ENCODE measurements at regions not wholly inside any gene's neighbourhood (a gene's known extent, or its start where the extent isn't known, plus 50 kb on each side); places are given as distances from the start of the nearest gene placed in this dataset.

DNA sequence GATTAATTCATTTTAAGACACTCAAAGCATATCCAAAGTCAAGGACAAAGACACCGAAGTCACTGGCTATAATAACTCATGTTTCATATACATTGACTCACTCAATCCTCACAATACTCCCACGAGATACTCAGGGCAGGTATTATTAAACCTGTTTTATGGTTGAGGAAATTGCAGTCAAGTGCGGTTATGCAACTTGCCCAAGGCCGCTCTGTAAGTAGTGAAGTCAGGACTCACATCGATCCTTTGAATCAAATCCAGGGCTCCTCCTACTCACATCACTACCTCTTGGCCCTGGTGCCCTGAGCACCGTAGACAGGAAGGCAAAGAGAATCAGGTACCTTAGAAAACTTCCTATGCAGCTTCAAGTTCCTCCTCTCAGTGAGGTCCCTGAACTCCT lies 87.8 kb upstream of the APC start:
- H3K4me3 ChIP-seq, result no peak overlapping the region
- intact Hi-C loops (cut with DNase I), result no loop called here
- no peak for DNase-seq (ENCODE audit: extremely low spot score)
- H3K9me3 ChIP-seq, result no peaks in the 10 kb centered on the region
- H3K4me1 ChIP-seq, result no peaks in the 10 kb centered on the region
- H3K27ac ChIP-seq (replicated peaks in 1 of 4), result no peak overlapping the region
- no peaks in the 10 kb centered on the region for H3K27me3 ChIP-seq
- no peaks in the 10 kb centered on the region for H3K36me3 ChIP-seq
- TF ChIP-seq EP300 (IDR thresholded peaks at IDR 0.05) (no peak), POLR2AphosphoS5 (IDR thresholded peaks at IDR 0.05) (no peak), POLR2A (IDR thresholded peaks at IDR 0.05; ENCODE audit: low read depth) (no peak)
- TF ChIP-seq, protein P1, sequence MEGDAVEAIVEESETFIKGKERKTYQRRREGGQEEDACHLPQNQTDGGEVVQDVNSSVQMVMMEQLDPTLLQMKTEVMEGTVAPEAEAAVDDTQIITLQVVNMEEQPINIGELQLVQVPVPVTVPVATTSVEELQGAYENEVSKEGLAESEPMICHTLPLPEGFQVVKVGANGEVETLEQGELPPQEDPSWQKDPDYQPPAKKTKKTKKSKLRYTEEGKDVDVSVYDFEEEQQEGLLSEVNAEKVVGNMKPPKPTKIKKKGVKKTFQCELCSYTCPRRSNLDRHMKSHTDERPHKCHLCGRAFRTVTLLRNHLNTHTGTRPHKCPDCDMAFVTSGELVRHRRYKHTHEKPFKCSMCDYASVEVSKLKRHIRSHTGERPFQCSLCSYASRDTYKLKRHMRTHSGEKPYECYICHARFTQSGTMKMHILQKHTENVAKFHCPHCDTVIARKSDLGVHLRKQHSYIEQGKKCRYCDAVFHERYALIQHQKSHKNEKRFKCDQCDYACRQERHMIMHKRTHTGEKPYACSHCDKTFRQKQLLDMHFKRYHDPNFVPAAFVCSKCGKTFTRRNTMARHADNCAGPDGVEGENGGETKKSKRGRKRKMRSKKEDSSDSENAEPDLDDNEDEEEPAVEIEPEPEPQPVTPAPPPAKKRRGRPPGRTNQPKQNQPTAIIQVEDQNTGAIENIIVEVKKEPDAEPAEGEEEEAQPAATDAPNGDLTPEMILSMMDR (IDR thresholded peaks at IDR 0.05), result no peak
- 75% methylated on average over 6 of the region's 6 CpGs for WGBS

DNA sequence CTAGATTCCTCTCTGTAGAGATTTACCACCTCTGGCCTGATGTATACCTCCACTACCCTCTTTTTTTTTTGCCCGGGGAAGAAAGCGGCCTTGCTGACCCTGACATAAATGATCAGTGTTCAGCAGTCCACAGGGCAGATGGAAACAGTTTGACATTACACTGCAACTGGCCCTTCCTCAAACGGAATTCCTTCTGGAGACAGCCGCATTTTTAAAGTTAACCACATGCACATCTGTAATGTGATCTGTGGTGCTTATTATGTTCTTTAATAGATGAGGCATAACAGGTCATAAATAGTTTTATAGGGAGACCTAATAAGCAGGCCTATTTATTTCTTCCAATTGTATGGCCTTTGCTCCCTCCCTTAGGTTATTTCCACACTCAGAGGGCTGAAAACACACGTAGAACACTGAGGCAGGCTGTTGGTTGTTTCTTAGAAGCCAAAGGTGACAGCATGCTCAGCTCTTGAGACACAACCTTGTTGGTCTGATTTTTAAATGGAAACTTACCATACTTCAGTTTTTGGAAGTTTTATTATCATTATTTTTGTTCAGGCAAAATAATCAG lies 84.0 kb upstream of the APC start:
- TF ChIP-seq POLR2AphosphoS5 (IDR thresholded peaks at IDR 0.05), result no peak
- TF ChIP-seq POLR2A (IDR thresholded peaks at IDR 0.05; ENCODE audit: low read depth), result no peak
- H3K4me1 ChIP-seq, result no peaks in the 10 kb centered on the region
- WGBS, result 65% methylated on average over 5 of the region's 5 CpGs
- no peaks in the 10 kb centered on the region for H3K27me3 ChIP-seq
- no peak for DNase-seq (ENCODE audit: extremely low spot score)
- no peak overlapping the region for H3K4me3 ChIP-seq
- no peaks in the 10 kb centered on the region for H3K36me3 ChIP-seq
- intact Hi-C loops (cut with DNase I), result no loop called here
- H3K27ac ChIP-seq (replicated peaks in 1 of 4), result no peak overlapping the region
- H3K9me3 ChIP-seq, result no peaks in the 10 kb centered on the region

DNA sequence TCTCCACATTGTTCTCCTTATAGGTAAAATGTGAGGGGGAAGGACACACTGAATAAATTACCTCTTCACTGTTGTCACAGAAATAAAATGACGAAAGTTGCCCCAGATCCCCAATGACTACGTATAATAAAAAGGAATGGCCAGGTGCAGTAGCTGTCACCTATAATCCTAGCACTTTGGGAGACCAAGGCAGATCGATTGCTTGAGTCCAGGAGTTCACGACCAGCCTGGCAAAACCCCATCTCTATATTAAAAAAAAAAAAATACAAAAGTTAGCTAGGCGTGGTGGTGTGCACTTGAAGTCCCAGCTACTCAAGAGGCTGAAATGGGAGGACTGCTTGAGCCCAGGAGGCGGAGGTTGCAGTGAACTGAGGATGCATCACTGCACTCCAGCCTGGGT lies 82.2 kb upstream of the APC start:
- no peak for DNase-seq (ENCODE audit: extremely low spot score)
- no peaks in the 10 kb centered on the region for H3K36me3 ChIP-seq
- no peak overlapping the region for H3K27ac ChIP-seq (replicated peaks in 1 of 4)
- TF ChIP-seq POLR2AphosphoS5 (IDR thresholded peaks at IDR 0.05) (no peak), POLR2A (IDR thresholded peaks at IDR 0.05; ENCODE audit: low read depth) (no peak), EP300 (IDR thresholded peaks at IDR 0.05) (no peak)
- TF ChIP-seq, protein P1 (IDR thresholded peaks at IDR 0.05), result no peak
- 92% methylated on average over 6 of the region's 6 CpGs for WGBS
- H3K4me1 ChIP-seq, result no peaks in the 10 kb centered on the region
- H3K27me3 ChIP-seq, result no peaks in the 10 kb centered on the region
- H3K9me3 ChIP-seq, result peaks cover 0 to 1% (median under 1%) of the 10 kb centered on the region in 4 donors
- no peak overlapping the region for H3K4me3 ChIP-seq
- intact Hi-C loops (cut with DNase I), result no loop called here

DNA sequence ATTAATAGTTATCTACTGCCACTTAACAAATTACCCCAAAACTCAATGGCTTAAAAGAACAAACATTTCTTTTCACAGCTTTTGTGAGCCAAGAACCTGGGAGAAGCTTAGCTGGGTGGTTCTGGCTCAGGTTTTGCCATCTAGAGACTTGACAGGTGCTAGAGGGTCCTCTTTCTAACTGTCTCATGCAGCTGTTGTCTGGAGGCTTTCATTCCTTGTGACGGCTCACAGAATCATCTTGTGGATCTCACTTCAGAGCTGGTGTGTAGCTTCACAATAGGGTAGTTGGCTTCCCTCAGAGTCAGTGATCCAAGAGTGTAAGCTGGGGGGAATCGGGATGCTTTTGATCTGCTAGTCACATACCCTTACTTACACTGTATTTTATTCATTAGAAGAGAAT lies 81.2 kb upstream of the APC start:
- no peak for DNase-seq (ENCODE audit: extremely low spot score)
- intact Hi-C loops (cut with DNase I), result no loop called here
- no peak overlapping the region for H3K4me3 ChIP-seq
- no peak overlapping the region for H3K27ac ChIP-seq (replicated peaks in 1 of 4)
- H3K9me3 ChIP-seq, result peaks cover 0 to 5% (median 2%) of the 10 kb centered on the region in 4 donors
- 100% methylated on average over 2 of the region's 2 CpGs for WGBS
- H3K27me3 ChIP-seq, result no peaks in the 10 kb centered on the region
- TF ChIP-seq POLR2AphosphoS5 (IDR thresholded peaks at IDR 0.05) (no peak), EP300 (IDR thresholded peaks at IDR 0.05) (no peak), POLR2A (IDR thresholded peaks at IDR 0.05; ENCODE audit: low read depth) (no peak)
- TF ChIP-seq, protein P1 (IDR thresholded peaks at IDR 0.05), result no peak
- no peaks in the 10 kb centered on the region for H3K4me1 ChIP-seq
- no peaks in the 10 kb centered on the region for H3K36me3 ChIP-seq

DNA sequence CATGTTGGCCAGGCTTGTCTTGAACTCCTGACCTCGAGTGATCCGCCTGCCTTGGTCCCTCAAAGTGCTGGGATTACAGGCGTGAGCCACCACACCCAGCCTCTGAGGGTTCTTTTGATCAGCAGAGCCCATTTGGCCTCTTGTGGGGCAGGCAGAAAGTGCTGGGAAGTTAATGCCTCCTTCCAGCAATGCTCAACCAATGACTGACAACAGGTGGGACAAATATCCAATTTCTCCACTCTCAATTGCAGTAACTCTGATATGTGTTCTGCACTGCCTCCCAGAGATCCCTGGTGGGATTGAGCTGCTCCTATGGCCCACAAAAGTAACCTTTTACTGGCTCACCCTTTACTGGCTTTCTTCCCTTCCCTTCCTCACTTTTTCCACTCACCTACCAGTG lies 79.9 kb upstream of the APC start:
- TF ChIP-seq, protein P1 (IDR thresholded peaks at IDR 0.05), result no peak
- TF ChIP-seq POLR2A (IDR thresholded peaks at IDR 0.05; ENCODE audit: low read depth) (no peak), EP300 (IDR thresholded peaks at IDR 0.05) (no peak), POLR2AphosphoS5 (IDR thresholded peaks at IDR 0.05) (no peak)
- 72% methylated on average over 2 of the region's 3 CpGs for WGBS
- no peaks in the 10 kb centered on the region for H3K27me3 ChIP-seq
- H3K4me1 ChIP-seq, result no peaks in the 10 kb centered on the region
- DNase-seq (ENCODE audit: extremely low spot score), result no peak
- no peak overlapping the region for H3K27ac ChIP-seq (replicated peaks in 1 of 4)
- H3K9me3 ChIP-seq, result peaks cover 0 to 5% (median 2%) of the 10 kb centered on the region in 4 donors
- intact Hi-C loops (cut with DNase I), result no loop called here
- H3K36me3 ChIP-seq, result no peaks in the 10 kb centered on the region
- H3K4me3 ChIP-seq, result no peak overlapping the region
